ENCODE measurements at regions not wholly inside any gene's neighbourhood (a gene's known extent, or its start where the extent isn't known, plus 50 kb on each side); places are given as distances from the start of the nearest gene placed in this dataset.

- Histone ChIP-seq H3K27ac (ENCODE audit: low read depth, low read length) (no peak overlapping the region), H2BK120ac (replicated peaks; ENCODE audit: low read depth, low read length) (no peak overlapping the region), H3K14ac (ENCODE audit: insufficient read length) (no peak overlapping the region), H3K23me2 (ENCODE audit: low read depth, low read length) (no peaks in the 10 kb centered on the region), H3K18ac (ENCODE audit: extremely low read depth, low read length) (no peak overlapping the region), H2BK12ac (ENCODE audit: low read depth, low read length) (no peak overlapping the region), H3K9me3 (ENCODE audit: insufficient read depth in 2 of 2, low read depth in 1 of 2, low read length in 1 of 2) (no peaks in the 10 kb centered on the region), H3K4ac (replicated peaks; ENCODE audit: insufficient read length, low read depth, low read length) (no peak overlapping the region), H3K4me2 (ENCODE audit: insufficient read depth in 1 of 2, low read depth in 2 of 2, low read length in 2 of 2) (no peak overlapping the region), H2BK5ac (ENCODE audit: low read depth, low read length) (no peak overlapping the region), H4K20me1 (replicated peaks in 1 of 2; ENCODE audit: control insufficient read depth in 1 of 2, insufficient read depth in 2 of 2, low read length in 2 of 2) (no peaks in the 10 kb centered on the region), H4K5ac (ENCODE audit: insufficient read length, low read depth, low read length) (no peak overlapping the region), H3K4me3 (ENCODE audit: extremely low read depth in 1 of 4, insufficient read depth in 2 of 4, low read depth in 3 of 4, low read length in 4 of 4) (no peak overlapping the region), H3K79me1 (ENCODE audit: low read depth, low read length) (no peaks in the 10 kb centered on the region), H2AFZ (ENCODE audit: low read length) (no peak overlapping the region), H4K8ac (ENCODE audit: extremely low read depth, insufficient read depth, low read length) (no peak overlapping the region), H3K23ac (ENCODE audit: insufficient read length) (no peak overlapping the region), H3K4me1 (replicated peaks in 1 of 4; ENCODE audit: control insufficient read depth in 3 of 4, insufficient read depth in 4 of 4, low read length in 3 of 4) (no peaks in the 10 kb centered on the region), H3K36me3 (ENCODE audit: control insufficient read depth in 2 of 4, insufficient read depth in 4 of 4, low read length in 3 of 4) (no peaks in the 10 kb centered on the region), H2BK20ac (ENCODE audit: low read length) (no peak overlapping the region), H3K27me3 (replicated peaks in 1 of 4; ENCODE audit: control insufficient read depth in 3 of 4, extremely low read depth in 1 of 4, insufficient read depth in 3 of 4, low read length in 3 of 4) (no peaks in the 10 kb centered on the region), H4K91ac (replicated peaks; ENCODE audit: insufficient read length, low read length) (no peak overlapping the region), H3K79me2 (ENCODE audit: control insufficient read depth in 1 of 2, insufficient read depth in 2 of 2, low read length in 2 of 2) (no peaks in the 10 kb centered on the region), H2BK15ac (ENCODE audit: low read length) (no peak overlapping the region), H3K9ac (replicated peaks in 1 of 4; ENCODE audit: extremely low read depth in 1 of 4, low read depth in 3 of 4, low read length in 3 of 4) (no peak overlapping the region), H2AK5ac (ENCODE audit: low read depth, low read length) (no peak overlapping the region), H3K56ac (replicated peaks; ENCODE audit: insufficient read length, low read depth, low read length) (no peak overlapping the region)
- WGBS, 2 experiments (ENCODE audit: extremely low coverage in 1 of 2, insufficient coverage in 1 of 2, insufficient read length in 1 of 2, insufficient replicate concordance in 2 of 2, low coverage in 1 of 2, low lambda C conversion rate in 2 of 2, missing lambda C conversion rate in 1 of 2): 97% methylated on average over 3 of the region's 3 CpGs; no CpG with 5 or more reads in 1 of the 2 experiments
- ChIA-PET POLR2A (ENCODE audit: partially characterized antibody) (no interaction called here), CTCF (ENCODE audit: partially characterized antibody) (no interaction called here)
- DNase-seq (ENCODE audit: low read depth in 1 of 2, low spot score in 2 of 2): no peak
- no peak for FAIRE-seq
- no peak for TF ChIP-seq MAFK (IDR thresholded peaks at IDR 0.05; ENCODE audit: low read depth, low read length)
- TF ChIP-seq RFX5 (IDR thresholded peaks at IDR 0.05; ENCODE audit: borderline replicate concordance, low read depth, low read length): no peak
- no peak for TF ChIP-seq CHD2 (IDR thresholded peaks at IDR 0.05; ENCODE audit: low read length)
- TF ChIP-seq ZNF274 (IDR thresholded peaks at IDR 0.05; ENCODE audit: borderline replicate concordance, extremely low read depth, low read length): no peak
- no peak for TF ChIP-seq HDAC6 (IDR thresholded peaks at IDR 0.05; ENCODE audit: low read depth, low read length)
- no peak for TF ChIP-seq EP300 (IDR thresholded peaks at IDR 0.05; ENCODE audit: borderline replicate concordance in 1 of 2, low read depth in 2 of 2, low read length in 2 of 2)
- TF ChIP-seq CBX8 (IDR thresholded peaks at IDR 0.05; ENCODE audit: borderline replicate concordance, low read depth, low read length): no peak
- no peak for TF ChIP-seq CTCF (IDR thresholded peaks at IDR 0.05; ENCODE audit: control extremely low read depth in 1 of 3, insufficient read depth in 1 of 3, low read depth in 1 of 3, low read length in 3 of 3)
- TF ChIP-seq CEBPB (IDR thresholded peaks at IDR 0.05; ENCODE audit: low read depth, low read length): no peak
- no peak for TF ChIP-seq KDM4A (IDR thresholded peaks at IDR 0.05; ENCODE audit: low read depth, low read length, severe bottlenecking)
- no peak for TF ChIP-seq TEAD4 (IDR thresholded peaks at IDR 0.05; ENCODE audit: low read depth, low read length)
- TF ChIP-seq SIRT6 (IDR thresholded peaks at IDR 0.05; ENCODE audit: low read length): no peak
These were observed 631.5 kb downstream of the PCDH7 start for GRCh38 chr4:31351695-31352094.
